WTC11 (cell line): ENCODE measurements at regions not wholly inside any gene's neighbourhood (a gene's known extent, or its start where the extent isn't known, plus 50 kb on each side); places are given as distances from the start of the nearest gene placed in this dataset.

Experiments
- AFF4 ChIP-seq: sonication (generic); formaldehyde crosslinking; IDR thresholded peaks from 2 replicates; pipeline ENCODE4 v1.8.1; 2023; ENCODE audit warnings: mild to moderate bottlenecking, missing genetic modification reagents, borderline replicate concordance
- ATF1 ChIP-seq: sonication (generic); formaldehyde crosslinking; IDR thresholded peaks from 2 replicates; pipeline ENCODE4 v1.8.1; 2023; ENCODE audit warnings: mild to moderate bottlenecking, moderate library complexity, missing genetic modification reagents
- CBFB ChIP-seq: sonication (generic); formaldehyde crosslinking; IDR thresholded peaks from 2 replicates; pipeline ENCODE4 v1.8.1; 2022; ENCODE audit warnings: mild to moderate bottlenecking, low read depth, missing genetic modification reagents
- CREB1 ChIP-seq: sonication (generic); formaldehyde crosslinking; IDR thresholded peaks from 2 replicates; pipeline ENCODE4 v1.8.0; 2023; ENCODE audit warnings: mild to moderate bottlenecking, missing genetic modification reagents
- CTCF ChIP-seq: fragments of 200-600 bp; IDR thresholded peaks from 2 replicates; pipeline ENCODE4 v1.8.0; 2022; ENCODE audit warnings: antibody characterized with exemption
- SMAD3 ChIP-seq: sonication (generic); formaldehyde crosslinking; IDR thresholded peaks from 2 replicates; pipeline ENCODE4 v1.8.0; 2022; ENCODE audit warnings: missing genetic modification reagents, mild to moderate bottlenecking, borderline replicate concordance
- ZNF263 ChIP-seq: sonication (generic); formaldehyde crosslinking; IDR thresholded peaks from 2 replicates; pipeline ENCODE4 v1.8.1; 2022; ENCODE audit warnings: low read depth, mild to moderate bottlenecking, moderate library complexity, missing genetic modification reagents
- TF ChIP-seq, protein P1 (sequence below): sonication (generic); formaldehyde crosslinking; IDR thresholded peaks from 2 replicates; pipeline ENCODE4 v1.8.0; 2022; ENCODE audit warnings: mild to moderate bottlenecking, missing genetic modification reagents

DNA sequence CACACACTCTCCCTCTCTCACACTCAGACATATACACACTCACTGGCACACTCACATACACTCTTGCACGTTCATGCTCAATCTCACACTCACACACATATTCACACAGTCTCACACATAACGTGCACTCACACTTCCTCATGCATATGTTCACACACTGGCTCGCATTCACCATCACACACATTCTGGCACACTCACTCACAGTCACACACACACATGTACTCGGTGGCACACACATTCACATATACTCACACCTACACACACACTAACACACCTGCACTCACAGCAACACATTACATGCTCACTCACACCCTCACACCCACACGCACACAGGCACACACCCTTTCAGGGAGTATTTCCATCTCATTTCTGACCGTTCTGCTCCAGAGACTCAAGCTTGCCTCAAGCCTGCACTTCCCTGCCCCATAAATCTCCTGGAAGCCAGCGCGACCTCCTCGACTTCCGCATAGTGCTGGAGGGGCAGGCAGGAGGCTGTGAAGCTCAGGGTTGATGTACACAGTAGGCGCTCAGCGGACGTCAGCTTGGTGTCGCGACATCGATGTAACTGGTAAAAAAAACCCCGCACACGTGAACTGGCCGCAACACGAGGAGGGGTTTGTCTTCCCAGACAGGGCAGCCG is 66.7 kb upstream of the FOXF1 start:
- TF ChIP-seq ZNF263 (no peak), CTCF (no peak), CREB1 (CRISPR knock-in tag) (no peak), SMAD3 (CRISPR knock-in tag) (no peak), ATF1 (CRISPR knock-in tag) (no peak), CBFB (CRISPR knock-in tag) (no peak), AFF4 (CRISPR knock-in tag) (no peak)
- TF ChIP-seq, protein P1, sequence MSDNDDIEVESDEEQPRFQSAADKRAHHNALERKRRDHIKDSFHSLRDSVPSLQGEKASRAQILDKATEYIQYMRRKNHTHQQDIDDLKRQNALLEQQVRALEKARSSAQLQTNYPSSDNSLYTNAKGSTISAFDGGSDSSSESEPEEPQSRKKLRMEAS (CRISPR knock-in tag), result no peak
